NCI-H187 (cell line): ENCODE measurements at regions not wholly inside any gene's neighbourhood (a gene's known extent, or its start where the extent isn't known, plus 50 kb on each side); places are given as distances from the start of the nearest gene placed in this dataset.
"Not testable (repeated sequence)": the region's sequence is repeated elsewhere in the genome, so short reads cannot be mapped to it uniquely, and the experiment has no call there.

Experiments
- DNase-seq, 2 experiments: peaks; one replicate each; lab custom pipeline; 2025; lab: John Stamatoyannopoulos, UW

DNA sequence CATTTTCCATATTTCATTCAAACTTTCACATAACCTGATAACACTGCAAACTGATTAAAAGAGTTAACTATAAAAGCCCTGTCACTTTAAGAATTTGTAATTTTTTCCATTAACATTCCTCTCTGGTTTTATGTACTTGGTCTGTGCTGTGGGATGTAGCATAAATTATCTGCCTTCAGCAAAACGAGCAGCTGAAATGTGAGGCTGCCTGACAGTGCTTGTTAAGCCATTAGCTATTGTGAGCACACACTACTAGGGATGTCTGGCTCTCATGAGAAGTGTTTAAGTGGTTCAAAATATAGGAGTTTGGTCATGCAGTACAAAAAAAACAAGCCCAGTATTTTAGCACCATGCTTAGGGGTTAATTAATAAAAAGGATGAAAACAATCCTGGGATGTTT, 63.0 kb downstream of the HOXA1 start:
- DNase-seq = peak; percentile 35 to 73

- DNase-seq = no peak
Observed at GRCh38 chr7:27031289-27032172, 64.3 kb downstream of the HOXA1 start.

- no peak for DNase-seq
Observed at GRCh38 chr7:27030393-27031050, 65.3 kb downstream of the HOXA1 start.

DNA sequence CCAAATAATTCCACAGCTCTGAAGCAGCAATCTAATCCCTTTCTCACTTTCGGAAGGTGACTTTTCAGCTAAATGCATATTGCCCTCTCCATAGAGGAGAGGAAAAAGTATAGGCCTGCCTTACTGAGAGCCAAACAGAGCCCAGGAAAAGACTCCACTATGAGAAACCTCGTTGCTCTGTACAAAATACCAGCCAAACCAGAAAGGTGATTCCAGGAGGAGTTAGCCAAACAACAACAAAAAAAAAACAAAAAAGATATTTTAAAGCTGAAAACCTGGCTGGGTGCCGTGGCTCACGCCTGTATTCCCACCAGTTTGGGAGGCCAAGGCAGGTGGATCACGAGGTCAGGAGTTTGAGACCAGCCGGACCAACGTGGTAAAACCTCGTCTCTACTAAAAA, 70.5 kb downstream of the HOXA1 start:
- no peak for DNase-seq

DNA sequence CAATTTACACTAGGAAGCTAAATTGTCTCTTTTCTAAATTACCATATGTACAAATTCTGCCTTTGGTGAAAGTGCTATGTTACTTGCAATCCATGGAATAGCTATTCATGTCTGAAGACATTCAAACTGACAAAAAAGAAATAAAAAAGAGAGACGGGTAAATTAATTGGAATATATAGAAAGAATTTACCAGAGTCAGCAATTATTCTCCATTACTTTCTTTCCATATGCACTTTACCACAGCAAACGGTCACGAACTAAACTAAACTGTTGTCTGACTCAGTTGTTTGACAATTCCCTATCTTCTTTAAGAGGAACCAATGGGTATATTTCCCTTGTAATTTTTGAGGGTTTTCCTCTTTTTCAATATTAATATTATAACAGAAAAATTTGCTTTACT, 85.7 kb downstream of the HOXA1 start:
- no peak for DNase-seq

DNA sequence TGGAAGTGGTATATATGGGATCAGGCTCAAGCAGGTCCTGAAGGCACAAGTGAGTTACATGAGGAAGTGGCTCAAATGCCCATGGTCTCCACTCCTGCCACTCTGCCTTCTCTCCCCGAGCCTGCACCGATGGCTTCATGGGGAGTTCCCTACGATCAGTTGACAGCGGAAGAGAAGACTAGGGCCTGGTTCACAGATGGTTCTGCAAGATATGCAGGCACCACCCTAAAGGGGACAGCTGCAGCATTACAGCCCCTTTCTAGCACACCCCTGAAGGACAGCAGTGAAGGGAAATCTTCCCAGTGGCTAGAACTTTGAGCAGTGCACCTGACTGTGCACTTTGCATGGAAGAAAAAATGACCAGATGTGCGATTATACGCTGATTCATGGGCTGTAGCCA, 95.3 kb downstream of the HOXA1 start:
- DNase-seq = no peak

- not testable (repeated sequence) for DNase-seq
Observed at GRCh38 chr7:26998284-26998683, 97.5 kb downstream of the HOXA1 start.

- DNase-seq = no peak
Observed at GRCh38 chr7:26995666-26996065, 100.1 kb downstream of the HOXA1 start.

GRCh38 chr7:26993816-26994810, 101.7 kb downstream of the HOXA1 start:
- DNase-seq = no peak

- DNase-seq = no peak
Observed at GRCh38 chr7:26992670-26993069, 103.1 kb downstream of the HOXA1 start.

DNA sequence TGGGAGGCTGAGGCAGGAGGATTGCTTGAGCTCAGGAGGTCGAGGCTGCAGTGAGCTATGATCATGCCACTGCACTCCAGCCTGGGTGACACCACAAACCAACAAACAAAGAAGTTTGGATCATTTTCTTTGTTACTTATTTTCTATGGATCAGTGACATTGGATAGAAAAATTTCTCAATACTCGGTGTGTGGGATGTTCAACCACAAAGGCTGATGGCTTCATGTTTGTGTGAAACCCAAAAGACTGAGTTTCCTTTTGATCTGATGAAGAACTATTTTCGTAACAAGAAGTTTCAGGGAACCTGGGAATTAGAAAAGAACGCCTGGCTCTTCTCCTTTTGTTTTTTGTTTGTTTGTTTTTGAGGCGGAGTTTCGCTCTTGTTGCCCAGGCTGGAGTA, 104.0 kb downstream of the HOXA1 start:
- DNase-seq = no peak

GRCh38 chr7:26989897-26990670, 105.7 kb downstream of the HOXA1 start:
- no peak for DNase-seq

DNA sequence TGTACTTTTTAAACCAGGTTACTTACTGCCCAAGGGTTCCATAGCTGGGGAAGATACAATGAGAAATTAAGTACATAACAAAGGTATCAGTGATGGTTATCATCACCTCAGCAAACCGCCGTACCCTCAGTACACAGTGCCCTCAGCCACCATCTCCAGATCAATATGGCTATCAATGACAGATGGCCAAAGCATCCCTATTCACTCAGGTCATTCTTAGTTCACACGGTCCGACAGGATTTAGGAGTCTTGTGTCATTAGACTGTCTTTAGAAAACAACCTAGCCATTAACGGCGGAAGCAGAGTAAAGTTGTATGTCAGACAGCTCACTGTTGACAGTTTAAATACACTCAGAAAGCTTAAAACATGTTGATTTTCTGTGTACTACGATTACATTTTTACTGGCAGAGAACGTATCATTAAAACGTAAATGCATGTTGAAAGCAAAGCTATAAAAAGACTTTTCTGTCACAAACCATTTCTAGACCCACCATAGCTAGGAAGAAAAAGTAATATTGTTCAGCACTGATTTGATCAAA, 106.9 kb downstream of the HOXA1 start:
- no peak for DNase-seq

DNA sequence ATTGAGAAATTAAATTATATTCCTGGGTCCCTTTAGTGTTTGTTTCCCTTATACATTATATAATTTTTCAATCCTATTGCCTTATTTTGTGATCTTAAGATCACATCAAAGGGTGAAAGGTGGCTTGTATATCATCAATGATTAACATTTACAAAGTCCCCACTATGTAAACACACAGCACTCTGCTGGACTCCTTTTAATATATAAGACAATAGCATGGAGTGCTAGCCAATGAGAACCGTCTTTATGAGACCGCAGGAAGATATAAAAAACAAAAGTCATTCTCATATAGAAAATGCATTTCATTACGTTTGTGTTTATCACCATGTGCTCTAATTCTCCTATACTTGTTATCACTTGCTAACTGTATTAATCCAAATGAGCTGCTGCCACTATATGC, 108.5 kb downstream of the HOXA1 start:
- no peak for DNase-seq

- no peak for DNase-seq
Observed at GRCh38 chr7:26978146-26978545, 113.8 kb upstream of the SKAP2 start.

GRCh38 chr7:26976840-26977239, 112.5 kb upstream of the SKAP2 start:
- DNase-seq = no peak

- DNase-seq = not testable (repeated sequence)
Observed at GRCh38 chr7:26971924-26972323, 107.5 kb upstream of the SKAP2 start.

- no peak for DNase-seq
Observed at GRCh38 chr7:26965724-26966123, 101.3 kb upstream of the SKAP2 start.

DNA sequence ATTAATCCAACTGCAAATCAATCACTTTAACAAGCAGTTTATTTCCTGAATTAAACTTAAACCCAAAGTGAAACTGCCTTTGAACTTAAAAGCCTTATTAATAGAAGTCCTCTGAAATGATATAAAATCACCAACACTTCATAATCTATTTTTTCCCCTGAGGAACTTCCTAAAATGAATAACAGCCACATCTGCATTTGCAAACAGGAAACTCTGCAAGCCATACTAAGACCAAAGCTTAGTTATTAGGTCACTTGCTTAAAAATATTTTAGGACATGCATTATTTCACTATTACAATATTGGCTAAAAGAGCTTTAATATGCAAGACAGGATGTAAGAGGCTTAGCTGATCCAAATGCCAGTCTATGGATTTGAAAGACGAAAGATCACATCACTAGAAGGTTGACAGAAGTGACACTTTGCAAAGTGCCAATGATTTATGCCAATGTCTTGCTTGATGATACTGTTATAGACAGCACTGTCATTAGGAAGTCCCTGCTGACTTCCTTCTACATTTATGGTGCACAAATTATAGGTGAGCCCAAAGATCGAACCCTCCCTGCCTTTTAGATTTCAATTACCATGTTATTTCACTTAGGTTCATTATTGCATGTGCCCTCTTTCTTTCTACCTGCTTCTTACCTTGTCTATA, 99.9 kb upstream of the SKAP2 start:
- no peak for DNase-seq

GRCh38 chr7:26959290-26959689, 94.9 kb upstream of the SKAP2 start:
- no peak for DNase-seq

GRCh38 chr7:26958834-26959233, 94.4 kb upstream of the SKAP2 start:
- DNase-seq = no peak
